GM12864 (cell line): ENCODE measurements at regions not wholly inside any gene's neighbourhood (a gene's known extent, or its start where the extent isn't known, plus 50 kb on each side); places are given as distances from the start of the nearest gene placed in this dataset.
"Not testable (repeated sequence)": the region's sequence is repeated elsewhere in the genome, so short reads cannot be mapped to it uniquely, and the experiment has no call there.

Experiments
- DNase-seq: peaks from one replicate; pipeline ENCODE4 v3.0.0-alpha.2; 2011; ENCODE audit warnings: low read depth
- H3K4me3 ChIP-seq: 2 replicates; pipeline ENCODE4 v1.5.1; 2011; ENCODE audit warnings: mild to moderate bottlenecking, low read depth, low read length, control low read depth
- CTCF ChIP-seq: IDR thresholded peaks from 2 replicates; pipeline ENCODE4 v1.5.1; 2011; ENCODE audit warnings: low read depth, mild to moderate bottlenecking, moderate library complexity, low read length, control low read depth, inconsistent platforms; ENCODE audit errors: missing control alignments

DNA sequence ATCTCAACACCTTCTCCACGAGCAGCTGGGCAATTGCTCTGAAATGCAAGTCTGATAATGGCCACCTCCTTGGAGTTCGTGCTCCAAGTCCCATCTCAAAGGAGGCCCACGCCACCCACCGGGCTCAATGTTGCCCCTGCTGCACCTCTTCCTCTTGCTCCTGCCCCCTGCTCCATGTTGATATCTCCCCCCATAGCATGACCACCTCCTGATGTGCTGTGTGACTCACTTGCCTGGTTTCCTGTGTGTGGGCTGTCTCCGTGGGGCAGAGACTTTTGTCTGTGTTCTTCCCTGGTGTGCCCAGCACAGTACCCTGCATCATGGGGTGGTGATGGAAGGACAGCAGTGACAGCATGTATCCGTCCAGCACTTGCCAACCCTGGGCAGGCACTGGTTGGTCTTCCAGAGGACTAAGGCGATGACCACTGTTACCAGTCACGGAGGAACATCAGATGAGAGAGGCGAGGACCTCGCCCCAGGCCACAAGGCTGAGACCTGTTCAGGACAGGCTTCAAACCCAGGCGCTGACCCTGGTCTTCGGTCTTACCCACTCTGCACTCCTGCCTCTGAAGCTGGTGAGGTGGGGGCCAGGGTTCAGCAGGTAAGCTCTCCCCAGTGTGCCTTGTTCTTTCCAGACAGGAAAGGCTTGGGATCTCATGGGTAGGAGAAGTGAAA lies 104.6 kb upstream of the LRPAP1 start:
- TF ChIP-seq CTCF = no peak
- no peak for DNase-seq
- no peak overlapping the region for H3K4me3 ChIP-seq

GRCh38 chr4:3636020-3636419 lies 103.8 kb upstream of the LRPAP1 start:
- H3K4me3 ChIP-seq, DNase-seq: not testable (repeated sequence)

- TF ChIP-seq CTCF = no peak
- DNase-seq = no peak
- no peak overlapping the region for H3K4me3 ChIP-seq
These were observed 102.9 kb upstream of the LRPAP1 start for GRCh38 chr4:3634894-3635820.

GRCh38 chr4:3634281-3634857 lies 102.1 kb upstream of the LRPAP1 start:
- no peak overlapping the region for H3K4me3 ChIP-seq
- DNase-seq = no peak
- TF ChIP-seq CTCF = no peak

DNA sequence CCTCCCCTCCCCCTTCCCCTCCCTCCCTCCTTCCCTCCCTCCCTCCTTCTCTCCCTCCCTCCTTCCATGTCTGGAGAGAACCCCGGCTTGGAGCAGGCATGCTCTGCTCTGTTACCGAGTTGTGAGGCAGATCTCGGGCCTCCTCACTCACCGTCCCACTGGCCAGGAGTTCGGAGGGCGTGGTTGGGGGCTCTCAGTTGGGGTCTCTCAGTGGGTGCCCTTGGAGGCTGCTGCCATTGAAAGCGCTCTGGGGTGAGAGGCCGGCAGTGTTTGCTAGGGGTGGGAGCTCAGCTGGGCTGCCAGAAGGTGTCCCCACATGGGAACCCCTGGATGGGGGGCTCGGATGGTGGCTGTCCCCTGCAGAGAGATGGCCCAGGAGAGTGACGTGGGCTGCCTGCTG lies 101.1 kb upstream of the LRPAP1 start:
- not testable (repeated sequence) for DNase-seq, H3K4me3 ChIP-seq

- not testable (repeated sequence) for DNase-seq, H3K4me3 ChIP-seq
These were observed 100.6 kb upstream of the LRPAP1 start for GRCh38 chr4:3632794-3633193.

DNA sequence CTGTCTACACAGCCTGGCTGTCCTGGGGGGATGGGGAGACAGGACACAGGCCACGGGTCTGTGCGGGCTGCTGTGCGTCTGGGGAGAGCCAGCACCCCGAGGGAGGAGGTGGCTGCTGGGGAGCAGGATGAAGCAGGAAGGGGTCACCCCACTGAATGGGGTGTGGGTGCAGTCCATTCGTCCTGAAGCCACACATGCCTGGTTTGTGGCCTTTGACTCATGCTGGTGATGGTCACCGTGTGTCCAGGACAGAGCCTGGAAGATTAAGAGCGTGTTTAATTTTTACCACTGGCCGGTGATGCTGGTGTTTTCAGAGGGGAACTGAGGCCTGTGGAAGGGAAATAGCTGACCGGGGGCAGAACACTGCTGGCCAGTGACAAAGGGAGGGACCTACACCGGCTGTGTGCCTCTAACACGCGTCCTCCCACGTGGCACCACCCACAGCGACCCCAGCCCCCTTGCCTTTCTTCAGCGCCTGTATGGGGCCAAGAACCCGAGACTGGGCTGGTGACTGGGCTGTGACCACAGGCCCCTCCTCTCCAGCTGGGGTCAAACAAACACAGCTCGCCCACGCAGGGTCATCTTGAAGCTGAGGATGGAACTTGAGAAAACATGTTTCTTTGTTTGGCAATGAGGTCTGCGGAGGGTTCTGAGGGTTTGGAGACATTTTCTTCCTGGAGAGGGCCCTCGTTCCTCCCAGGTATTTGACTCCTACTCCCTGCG lies 99.5 kb upstream of the LRPAP1 start:
- H3K4me3 ChIP-seq, DNase-seq: not testable (repeated sequence)

- no peak overlapping the region for H3K4me3 ChIP-seq
- TF ChIP-seq CTCF = no peak
- DNase-seq = no peak
These were observed 98.6 kb upstream of the LRPAP1 start for GRCh38 chr4:3630598-3631543.
